GM21717 (cell line): ENCODE measurements at regions not wholly inside any gene's neighbourhood (a gene's known extent, or its start where the extent isn't known, plus 50 kb on each side); places are given as distances from the start of the nearest gene placed in this dataset.
A peak's percentile ranks its signal among the peaks of the same experiment; 100 is the strongest.
"Not testable (repeated sequence)": the region's sequence is repeated elsewhere in the genome, so short reads cannot be mapped to it uniquely, and the experiment has no call there.

ENCODE experiments used
- ATAC-seq: cut with Tn5 transposase; IDR thresholded peaks from one replicate; pipeline ENCODE4 v1.9.1; 2021; ENCODE audit warnings: mild to moderate bottlenecking, moderate library complexity; ENCODE audit not compliant: unreplicated experiment

- no peak for ATAC-seq
Measured at GRCh38 chr4:103887191-103887590, 167.4 kb upstream of the TACR3 start.

DNA sequence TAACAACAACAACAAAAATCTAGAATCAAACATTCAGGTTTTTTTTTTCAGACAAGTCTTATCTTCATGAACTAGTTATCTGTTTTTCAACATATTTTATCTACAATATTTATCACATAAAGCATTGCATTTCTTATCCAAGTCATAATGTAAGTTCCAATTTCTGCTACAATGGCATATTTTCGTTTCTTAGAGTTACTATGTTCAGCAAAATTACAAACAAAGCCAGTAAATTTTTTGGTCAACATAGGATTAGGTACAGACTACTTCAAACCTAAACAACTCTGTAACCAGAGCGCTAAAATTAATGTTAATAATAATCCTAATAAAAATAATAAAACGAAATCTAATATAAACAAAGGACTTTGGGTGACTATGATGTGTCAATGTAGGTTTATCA lies 165.4 kb upstream of the TACR3 start:
- no peak for ATAC-seq

DNA sequence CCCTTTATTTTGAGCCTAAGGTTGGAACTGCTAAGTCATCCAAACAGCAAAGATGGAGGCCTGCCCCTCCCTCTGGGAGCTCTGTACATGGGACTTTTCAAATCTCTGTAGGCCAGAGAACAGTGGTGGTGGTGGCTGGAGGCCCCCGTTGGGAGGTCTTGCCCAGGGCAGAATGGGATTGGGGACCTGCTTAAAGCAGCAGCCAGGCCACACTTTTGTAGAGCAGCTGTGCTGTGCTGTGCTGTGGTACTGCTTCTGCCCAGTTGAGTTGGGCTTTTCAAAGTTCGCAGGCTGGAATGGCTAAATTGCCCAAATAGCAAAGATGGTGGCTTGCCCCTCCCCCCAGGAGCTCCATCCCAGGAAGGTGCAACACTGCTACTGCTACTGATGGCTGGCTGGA lies 147.5 kb upstream of the TACR3 start:
- ATAC-seq, result no peak

DNA sequence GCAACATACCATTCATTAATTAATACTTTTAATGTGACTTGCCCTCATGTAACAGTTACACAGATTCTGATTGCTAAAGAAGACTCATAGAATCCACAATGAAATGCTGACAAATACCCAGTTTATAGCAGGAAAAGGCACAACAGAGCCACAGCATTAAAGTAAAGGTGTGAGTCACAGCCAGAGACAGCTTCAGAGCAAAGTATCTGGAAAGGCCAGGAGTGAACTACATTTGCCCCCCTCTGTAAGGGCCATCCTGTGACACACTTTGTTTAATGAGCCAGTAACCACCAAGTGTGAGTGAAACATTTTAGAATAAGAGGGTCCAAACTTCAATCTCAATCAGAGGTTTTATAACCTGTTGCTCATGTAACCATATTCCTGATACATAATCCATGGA lies 133.8 kb upstream of the TACR3 start:
- ATAC-seq, result no peak

- ATAC-seq, result no peak
Measured at GRCh38 chr4:103853146-103853545, 133.4 kb upstream of the TACR3 start.

DNA sequence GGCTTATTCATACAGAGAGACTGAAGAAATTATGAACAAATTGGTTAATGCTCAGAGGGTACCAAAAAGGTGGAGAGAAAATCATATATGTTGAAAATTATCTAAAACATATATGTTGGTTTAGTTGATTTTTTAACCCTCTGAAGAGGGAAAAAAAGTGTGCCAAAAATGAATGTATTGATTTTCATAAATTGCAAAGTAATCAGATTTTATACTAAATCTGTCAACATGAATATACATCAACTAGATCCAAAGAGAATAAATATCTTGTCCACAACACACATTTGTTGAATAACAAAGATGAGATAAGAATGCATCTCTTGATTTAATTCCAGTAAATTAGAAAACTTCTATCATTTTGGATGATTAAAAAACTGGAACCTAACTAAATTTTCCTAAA lies 125.3 kb upstream of the TACR3 start:
- ATAC-seq, result no peak

DNA sequence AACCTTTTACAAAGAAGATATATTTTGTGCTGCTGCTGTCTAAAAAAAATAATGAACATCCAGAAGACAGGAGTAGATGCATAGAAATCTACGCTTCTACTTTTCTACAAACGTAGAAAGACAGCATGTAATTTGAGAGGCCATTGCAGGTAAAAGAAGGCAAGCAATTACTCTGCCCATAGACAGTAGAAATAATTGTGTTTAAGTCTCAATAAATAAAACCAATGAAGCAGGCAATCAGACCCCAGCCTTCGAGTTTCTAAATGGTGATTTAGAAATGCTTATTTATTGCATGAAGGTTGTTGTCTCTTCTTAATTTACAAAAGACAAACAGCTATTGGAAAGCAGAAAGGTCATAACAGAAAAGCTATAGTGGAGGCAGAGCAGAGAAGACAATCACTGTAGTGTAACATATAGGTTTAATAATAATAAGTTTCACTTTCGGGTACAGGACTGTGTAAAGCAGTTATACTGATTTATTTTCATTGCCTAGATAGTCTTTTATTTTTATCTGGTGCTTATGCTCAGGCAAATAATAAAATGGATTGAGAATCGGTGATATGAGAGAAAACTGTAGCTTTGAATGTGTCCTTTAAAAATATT lies 123.0 kb upstream of the TACR3 start:
- no peak for ATAC-seq

GRCh38 chr4:103842076-103842475 lies 122.3 kb upstream of the TACR3 start:
- no peak for ATAC-seq

DNA sequence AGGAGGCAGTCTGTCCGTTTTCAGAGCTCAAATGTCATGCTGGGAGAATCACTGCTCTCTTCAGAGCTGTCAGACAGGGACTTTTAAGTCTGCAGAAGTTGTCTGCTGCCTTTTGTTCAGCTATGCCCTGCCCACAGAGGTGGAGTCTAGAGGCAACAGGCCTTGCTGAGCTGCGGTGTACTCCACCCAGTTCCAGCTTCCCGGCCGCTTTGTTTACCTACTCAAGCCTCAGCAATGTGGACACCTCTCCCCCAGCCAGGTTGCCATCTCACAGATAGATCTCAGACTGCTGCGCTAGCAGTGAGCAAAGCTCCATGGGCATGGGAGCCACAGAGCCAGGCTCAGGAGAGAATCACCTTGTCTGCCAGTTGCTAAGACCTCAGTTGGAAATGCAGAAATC lies 90.5 kb upstream of the TACR3 start:
- ATAC-seq, result not testable (repeated sequence)

GRCh38 chr4:103802766-103803165 lies 83.0 kb upstream of the TACR3 start:
- ATAC-seq, result no peak

DNA sequence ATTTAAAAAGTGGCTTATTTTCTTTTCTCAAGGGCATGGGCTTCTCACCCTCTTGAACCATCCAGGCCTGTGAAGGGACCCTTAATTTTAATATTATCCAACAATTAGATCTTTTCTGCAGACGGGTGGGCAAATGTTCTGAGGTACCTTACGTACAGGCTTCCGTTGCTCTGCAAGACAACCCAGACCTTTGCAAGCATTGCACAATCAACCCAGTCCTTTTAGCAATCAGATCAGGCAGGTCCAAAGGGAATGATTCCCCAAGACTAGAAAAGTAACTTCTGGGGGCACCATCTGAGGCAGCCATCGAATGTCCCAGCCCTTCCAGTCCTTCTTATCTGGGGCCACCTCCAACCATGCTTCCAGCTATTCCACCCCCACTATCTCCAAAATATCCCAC lies 67.3 kb upstream of the TACR3 start:
- no peak for ATAC-seq

DNA sequence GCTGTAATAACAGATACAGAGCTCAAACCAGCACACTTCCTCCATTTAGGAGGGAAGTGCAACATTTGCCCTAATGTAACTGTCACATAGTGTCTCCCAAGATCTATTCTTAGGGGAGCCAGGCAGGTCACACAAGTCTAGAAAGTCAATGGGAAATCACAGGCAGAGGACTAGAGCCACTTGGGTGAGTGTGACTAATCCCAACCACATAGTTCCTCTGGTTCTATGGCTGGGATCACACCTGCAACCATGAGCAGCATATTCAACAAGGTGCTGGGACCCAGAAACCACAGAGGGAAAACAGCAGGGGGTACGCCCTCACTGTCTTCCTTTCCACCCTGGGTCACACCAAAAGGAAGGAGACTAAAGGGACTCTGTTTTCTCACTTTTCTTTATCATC lies 66.8 kb upstream of the TACR3 start:
- no peak for ATAC-seq

GRCh38 chr4:103786014-103786413 lies 66.2 kb upstream of the TACR3 start:
- ATAC-seq, result peak; percentile 85

- ATAC-seq, result no peak
Measured at GRCh38 chr4:103778221-103778620, 58.4 kb upstream of the TACR3 start.

- no peak for ATAC-seq
Measured at GRCh38 chr4:103774326-103774825, 54.6 kb upstream of the TACR3 start.

- no peak for ATAC-seq
Measured at GRCh38 chr4:103773691-103774231, 54.0 kb upstream of the TACR3 start.
